ENCODE measurements at regions not wholly inside any gene's neighbourhood (a gene's known extent, or its start where the extent isn't known, plus 50 kb on each side); places are given as distances from the start of the nearest gene placed in this dataset.

- no peak overlapping the region for H4K8ac ChIP-seq (ENCODE audit: low read depth, low read length)
- H4K91ac ChIP-seq (ENCODE audit: low read depth, low read length), result no peak overlapping the region
- DNase-seq, result peak; percentile 11 to 34
- no peak overlapping the region for H4K12ac ChIP-seq (ENCODE audit: low read depth, low read length)
- H2BK12ac ChIP-seq (ENCODE audit: low read length), result no peak overlapping the region
- no peak overlapping the region for H3K4ac ChIP-seq (ENCODE audit: low read depth, low read length)
- H3K9me3 ChIP-seq (ENCODE audit: insufficient read depth, low read depth, low read length), result no peaks in the 10 kb centered on the region
- WGBS (ENCODE audit: extremely low coverage, insufficient coverage, insufficient read length), result no CpG with 5 or more reads among the region's 2 CpGs
- H3K4me2 ChIP-seq (ENCODE audit: low read length), result no peak overlapping the region
- no peak overlapping the region for H2AFZ ChIP-seq (ENCODE audit: insufficient read depth, low read length, poor library complexity)
- peaks cover 8% of the 10 kb centered on the region for H3K79me1 ChIP-seq (ENCODE audit: low read length)
- H3K18ac ChIP-seq (ENCODE audit: low read length), result no peak overlapping the region
- H3K9ac ChIP-seq (ENCODE audit: low read length), result no peak overlapping the region
- H3K79me2 ChIP-seq (ENCODE audit: control insufficient read depth, insufficient read depth, low read length, poor library complexity), result no peaks in the 10 kb centered on the region
- no peak overlapping the region for H3K14ac ChIP-seq (ENCODE audit: low read length)
- H2AK5ac ChIP-seq (ENCODE audit: low read length), result no peak overlapping the region
- no peak overlapping the region for H2BK5ac ChIP-seq (ENCODE audit: low read depth, low read length, poor library complexity)
- no peaks in the 10 kb centered on the region for H3K27me3 ChIP-seq (ENCODE audit: insufficient read depth, low read length)
- H2BK120ac ChIP-seq (ENCODE audit: insufficient read depth, low read length, poor library complexity), result no peak overlapping the region
- no peak overlapping the region for H3K23ac ChIP-seq (ENCODE audit: low read length)
- H3K27ac ChIP-seq (ENCODE audit: low read depth, low read length), result peak overlapping the region; percentile 29
- H3K36me3 ChIP-seq (ENCODE audit: control insufficient read depth in 1 of 2, insufficient read depth in 2 of 2, low read length in 2 of 2), result no peaks in the 10 kb centered on the region
- H3K4me1 ChIP-seq (ENCODE audit: control insufficient read depth in 1 of 2, insufficient read depth in 2 of 2, low read length in 2 of 2), result peaks cover 7 to 10% of the 10 kb centered on the region in 2 experiments
- H3K4me3 ChIP-seq (ENCODE audit: low read depth, low read length), result no peak overlapping the region
These were observed 56.1 kb upstream of the DYRK2 start for GRCh38 chr12:67592228-67593011.

- H3K4me1 ChIP-seq (ENCODE audit: control insufficient read depth in 1 of 2, insufficient read depth in 2 of 2, low read length in 2 of 2), result peaks cover 7 to 10% of the 10 kb centered on the region in 2 experiments
These were observed 55.5 kb upstream of the DYRK2 start for GRCh38 chr12:67593041-67593440.

GRCh38 chr12:67593461-67594330 is 54.8 kb upstream of the DYRK2 start:
- H2AFZ ChIP-seq (ENCODE audit: insufficient read depth, low read length, poor library complexity), result no peak overlapping the region
- no peak overlapping the region for H3K9ac ChIP-seq (ENCODE audit: low read length)
- H3K4me3 ChIP-seq (ENCODE audit: low read depth, low read length), result no peak overlapping the region
- peak overlapping the region; percentile 60 for H3K27ac ChIP-seq (ENCODE audit: low read depth, low read length)
- H2BK5ac ChIP-seq (ENCODE audit: low read depth, low read length, poor library complexity), result peak overlapping the region; percentile 37
- no peaks in the 10 kb centered on the region for H3K79me2 ChIP-seq (ENCODE audit: control insufficient read depth, insufficient read depth, low read length, poor library complexity)
- no peaks in the 10 kb centered on the region for H3K36me3 ChIP-seq (ENCODE audit: control insufficient read depth in 1 of 2, insufficient read depth in 2 of 2, low read length in 2 of 2)
- peak overlapping the region; percentile 7 for H3K14ac ChIP-seq (ENCODE audit: low read length)
- H3K4me1 ChIP-seq (ENCODE audit: control insufficient read depth in 1 of 2, insufficient read depth in 2 of 2, low read length in 2 of 2), result peaks cover 7 to 10% of the 10 kb centered on the region in 2 experiments
- no peak overlapping the region for H4K8ac ChIP-seq (ENCODE audit: low read depth, low read length)
- H3K23ac ChIP-seq (ENCODE audit: low read length), result no peak overlapping the region
- H3K4me2 ChIP-seq (ENCODE audit: low read length), result no peak overlapping the region
- H3K27me3 ChIP-seq (ENCODE audit: insufficient read depth, low read length), result no peaks in the 10 kb centered on the region
- peak overlapping the region; percentile 67 for H2BK12ac ChIP-seq (ENCODE audit: low read length)
- peaks cover 8% of the 10 kb centered on the region for H3K79me1 ChIP-seq (ENCODE audit: low read length)
- no peak overlapping the region for H4K12ac ChIP-seq (ENCODE audit: low read depth, low read length)
- H4K91ac ChIP-seq (ENCODE audit: low read depth, low read length), result peak overlapping the region; percentile 58
- H2AK5ac ChIP-seq (ENCODE audit: low read length), result peak overlapping the region; percentile 23
- H3K18ac ChIP-seq (ENCODE audit: low read length), result no peak overlapping the region
- no peak overlapping the region for H3K4ac ChIP-seq (ENCODE audit: low read depth, low read length)
- H3K9me3 ChIP-seq (ENCODE audit: insufficient read depth, low read depth, low read length), result no peaks in the 10 kb centered on the region
- peak overlapping the region; percentile 21 for H2BK120ac ChIP-seq (ENCODE audit: insufficient read depth, low read length, poor library complexity)
- no CpG with 5 or more reads among the region's 2 CpGs for WGBS (ENCODE audit: extremely low coverage, insufficient coverage, insufficient read length)
- no peak for DNase-seq

More at GRCh38 chr12:67593041-67593440, 55.5 kb upstream of the DYRK2 start:
- Histone ChIP-seq H3K4ac (ENCODE audit: low read depth, low read length) (no peak overlapping the region), H3K23ac (ENCODE audit: low read length) (no peak overlapping the region), H4K91ac (ENCODE audit: low read depth, low read length) (no peak overlapping the region), H2BK5ac (ENCODE audit: low read depth, low read length, poor library complexity) (no peak overlapping the region), H3K27me3 (ENCODE audit: insufficient read depth, low read length) (no peaks in the 10 kb centered on the region), H3K4me3 (ENCODE audit: low read depth, low read length) (no peak overlapping the region), H3K79me1 (ENCODE audit: low read length) (peaks cover 8% of the 10 kb centered on the region), H3K27ac (ENCODE audit: low read depth, low read length) (peak overlapping the region; percentile 60), H2AK5ac (ENCODE audit: low read length) (no peak overlapping the region), H3K9me3 (ENCODE audit: insufficient read depth, low read depth, low read length) (no peaks in the 10 kb centered on the region), H3K4me2 (ENCODE audit: low read length) (no peak overlapping the region), H2BK12ac (ENCODE audit: low read length) (no peak overlapping the region), H2AFZ (ENCODE audit: insufficient read depth, low read length, poor library complexity) (no peak overlapping the region), H3K9ac (ENCODE audit: low read length) (no peak overlapping the region), H3K18ac (ENCODE audit: low read length) (no peak overlapping the region), H3K14ac (ENCODE audit: low read length) (no peak overlapping the region), H3K79me2 (ENCODE audit: control insufficient read depth, insufficient read depth, low read length, poor library complexity) (no peaks in the 10 kb centered on the region), H3K36me3 (ENCODE audit: control insufficient read depth in 1 of 2, insufficient read depth in 2 of 2, low read length in 2 of 2) (no peaks in the 10 kb centered on the region), H2BK120ac (ENCODE audit: insufficient read depth, low read length, poor library complexity) (no peak overlapping the region), H4K8ac (ENCODE audit: low read depth, low read length) (no peak overlapping the region), H4K12ac (ENCODE audit: low read depth, low read length) (no peak overlapping the region)
- DNase-seq, result peak; percentile 96 to 99

- Histone ChIP-seq H3K36me3 (ENCODE audit: control insufficient read depth in 1 of 2, insufficient read depth in 2 of 2, low read length in 2 of 2) (no peaks in the 10 kb centered on the region), H2AFZ (ENCODE audit: insufficient read depth, low read length, poor library complexity) (no peak overlapping the region), H3K18ac (ENCODE audit: low read length) (no peak overlapping the region), H4K12ac (ENCODE audit: low read depth, low read length) (no peak overlapping the region), H3K9ac (ENCODE audit: low read length) (no peak overlapping the region), H3K4ac (ENCODE audit: low read depth, low read length) (no peak overlapping the region), H2BK5ac (ENCODE audit: low read depth, low read length, poor library complexity) (no peak overlapping the region), H3K9me3 (ENCODE audit: insufficient read depth, low read depth, low read length) (no peaks in the 10 kb centered on the region), H3K14ac (ENCODE audit: low read length) (no peak overlapping the region), H3K23ac (ENCODE audit: low read length) (no peak overlapping the region), H3K79me2 (ENCODE audit: control insufficient read depth, insufficient read depth, low read length, poor library complexity) (no peaks in the 10 kb centered on the region), H2BK120ac (ENCODE audit: insufficient read depth, low read length, poor library complexity) (no peak overlapping the region), H3K4me2 (ENCODE audit: low read length) (no peak overlapping the region), H3K27me3 (ENCODE audit: insufficient read depth, low read length) (no peaks in the 10 kb centered on the region), H2BK12ac (ENCODE audit: low read length) (no peak overlapping the region), H2AK5ac (ENCODE audit: low read length) (no peak overlapping the region), H4K8ac (ENCODE audit: low read depth, low read length) (no peak overlapping the region), H3K79me1 (ENCODE audit: low read length) (peaks cover 8% of the 10 kb centered on the region), H3K4me1 (ENCODE audit: control insufficient read depth in 1 of 2, insufficient read depth in 2 of 2, low read length in 2 of 2) (peaks cover 7 to 10% of the 10 kb centered on the region in 2 experiments), H3K27ac (ENCODE audit: low read depth, low read length) (no peak overlapping the region), H3K4me3 (ENCODE audit: low read depth, low read length) (no peak overlapping the region), H4K91ac (ENCODE audit: low read depth, low read length) (no peak overlapping the region)
- whole genome bisulfite sequencing (ENCODE audit: extremely low coverage, insufficient coverage, insufficient read length), result no CpG with 5 or more reads among the region's 2 CpGs
- DNase-seq, result peak in 1 of 2 donors; percentile 41
These were observed 53.7 kb upstream of the DYRK2 start for GRCh38 chr12:67594888-67595287.
